ENCODE measurements at regions not wholly inside any gene's neighbourhood (a gene's known extent, or its start where the extent isn't known, plus 50 kb on each side); places are given as distances from the start of the nearest gene placed in this dataset.

DNA sequence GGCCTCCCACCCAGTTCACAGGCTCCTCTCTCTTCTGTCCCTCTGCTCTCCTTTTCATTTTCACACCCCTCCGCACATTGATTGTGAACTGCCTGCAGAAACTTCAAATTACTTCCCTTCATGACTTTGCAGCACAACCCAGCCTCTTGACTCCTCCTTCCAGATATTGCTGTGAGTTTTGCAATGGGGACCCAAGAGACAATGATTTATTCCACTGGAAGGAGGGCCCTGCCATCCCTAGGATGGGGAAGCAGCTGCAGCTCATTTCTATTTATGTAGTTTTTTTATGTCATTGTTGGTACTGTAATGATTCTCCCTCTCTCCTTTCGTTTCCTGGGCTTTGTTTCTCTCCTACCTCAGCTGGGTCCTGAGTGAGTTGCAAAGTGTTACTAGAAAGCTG lies 364.9 kb downstream of the ICE1 start:
- H3K4me3 Mint-ChIP-seq: no peak overlapping the region
- H3K9me3 Mint-ChIP-seq: no peaks in the 10 kb centered on the region
- peaks cover 1% of the 10 kb centered on the region for H3K4me1 Mint-ChIP-seq
- no peak overlapping the region for H3K27ac Mint-ChIP-seq
- peaks cover under 1% of the 10 kb centered on the region for H3K27me3 Mint-ChIP-seq
- no peak for DNase-seq
- no peaks in the 10 kb centered on the region for H3K36me3 Mint-ChIP-seq (ENCODE audit: low read depth)
- intact Hi-C loops (cut with micrococcal nuclease): no loop called here

DNA sequence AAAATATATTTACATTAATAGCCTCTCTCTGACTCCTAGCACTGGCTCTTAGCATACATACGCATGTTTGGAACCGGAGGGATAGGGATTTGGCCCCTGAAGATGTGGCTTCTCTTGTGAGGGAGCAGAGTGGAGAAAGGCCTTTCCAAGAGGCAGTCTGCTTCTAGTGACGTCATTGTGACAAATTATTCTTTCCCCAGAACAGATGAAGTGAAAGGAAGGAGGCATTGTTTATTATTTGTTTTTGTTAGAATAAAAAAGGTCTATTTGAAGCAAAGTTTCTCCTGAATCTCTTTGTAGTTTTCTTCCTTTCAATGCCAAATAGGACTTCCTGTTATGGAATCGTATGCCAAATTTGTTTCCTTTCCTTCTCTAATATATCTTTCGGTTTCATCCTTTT lies 361.6 kb downstream of the ICE1 start:
- intact Hi-C loops (cut with micrococcal nuclease): no loop called here
- H3K36me3 Mint-ChIP-seq (ENCODE audit: low read depth): no peaks in the 10 kb centered on the region
- H3K4me3 Mint-ChIP-seq: no peak overlapping the region
- H3K9me3 Mint-ChIP-seq: no peaks in the 10 kb centered on the region
- H3K4me1 Mint-ChIP-seq: peaks cover 1% of the 10 kb centered on the region
- DNase-seq: no peak
- H3K27me3 Mint-ChIP-seq: no peaks in the 10 kb centered on the region
- no peak overlapping the region for H3K27ac Mint-ChIP-seq

DNA sequence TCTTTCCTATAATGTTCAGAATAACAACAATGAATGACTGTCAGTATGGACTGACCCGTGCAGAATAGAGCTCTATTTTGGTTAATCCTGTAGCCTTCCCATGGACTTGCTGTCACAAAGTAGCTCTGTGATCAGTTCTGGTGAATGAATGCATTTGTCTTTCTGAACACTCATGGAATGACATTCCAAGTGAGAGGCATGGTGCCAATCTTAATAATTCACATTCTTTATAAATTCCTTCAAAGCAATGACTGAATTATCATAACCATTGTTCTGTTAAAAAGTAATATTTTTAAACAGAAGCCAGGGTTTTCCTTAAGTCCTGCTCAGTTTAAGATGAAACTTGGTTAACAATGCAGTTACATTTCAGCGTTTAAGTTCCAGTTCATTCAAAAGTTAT lies 360.5 kb downstream of the ICE1 start:
- Mint-ChIP-seq H3K9me3 (no peaks in the 10 kb centered on the region), H3K27ac (no peak overlapping the region), H3K27me3 (no peaks in the 10 kb centered on the region), H3K4me3 (no peak overlapping the region), H3K4me1 (peaks cover 1% of the 10 kb centered on the region), H3K36me3 (ENCODE audit: low read depth) (no peaks in the 10 kb centered on the region)
- intact Hi-C loops (cut with micrococcal nuclease): no loop called here
- DNase-seq: no peak

DNA sequence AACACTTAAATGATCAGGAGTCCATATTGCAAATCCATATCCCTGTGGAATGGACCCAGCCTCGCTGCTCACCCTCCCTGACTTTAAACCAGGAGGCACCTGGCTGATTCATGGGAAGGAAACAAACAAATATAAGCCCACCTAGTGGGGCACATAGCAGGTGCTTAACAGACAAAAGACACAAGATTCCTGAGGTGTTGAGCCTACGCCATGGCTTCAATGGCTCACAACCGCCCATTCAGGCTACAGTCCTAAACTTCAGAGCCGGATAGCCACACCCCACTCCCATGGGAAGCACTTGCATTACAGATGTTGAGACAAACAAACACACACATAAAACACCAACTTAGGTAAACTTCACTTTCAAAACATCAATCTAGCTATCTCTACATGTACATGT lies 359.9 kb downstream of the ICE1 start:
- peaks cover 1% of the 10 kb centered on the region for H3K4me1 Mint-ChIP-seq
- H3K27ac Mint-ChIP-seq: no peak overlapping the region
- no peaks in the 10 kb centered on the region for H3K9me3 Mint-ChIP-seq
- no peaks in the 10 kb centered on the region for H3K27me3 Mint-ChIP-seq
- H3K4me3 Mint-ChIP-seq: no peak overlapping the region
- no peaks in the 10 kb centered on the region for H3K36me3 Mint-ChIP-seq (ENCODE audit: low read depth)
- intact Hi-C loops (cut with micrococcal nuclease): no loop called here
- DNase-seq: no peak

DNA sequence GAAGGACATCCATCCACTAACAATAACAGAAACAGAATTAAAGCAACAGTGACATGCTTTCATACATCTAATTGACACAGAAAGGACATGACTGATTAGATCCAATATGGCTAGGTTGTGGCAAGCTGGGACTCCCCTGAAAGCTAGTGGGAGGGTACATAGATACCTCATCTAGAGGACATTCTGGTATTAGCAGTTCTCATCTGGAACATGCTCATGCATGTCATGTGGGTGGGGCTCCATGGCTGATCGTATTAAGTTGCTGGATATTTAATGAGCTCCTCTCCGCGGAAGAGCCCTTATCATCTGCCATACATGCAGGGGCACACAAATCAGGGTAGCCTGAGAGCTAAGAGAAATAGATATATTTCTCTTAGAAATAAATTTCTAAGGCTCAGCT lies 358.9 kb downstream of the ICE1 start:
- intact Hi-C loops (cut with micrococcal nuclease): no loop called here
- no peaks in the 10 kb centered on the region for H3K9me3 Mint-ChIP-seq
- no peaks in the 10 kb centered on the region for H3K36me3 Mint-ChIP-seq (ENCODE audit: low read depth)
- no peak overlapping the region for H3K4me3 Mint-ChIP-seq
- peaks cover 1% of the 10 kb centered on the region for H3K4me1 Mint-ChIP-seq
- H3K27ac Mint-ChIP-seq: no peak overlapping the region
- no peaks in the 10 kb centered on the region for H3K27me3 Mint-ChIP-seq
- DNase-seq: no peak

DNA sequence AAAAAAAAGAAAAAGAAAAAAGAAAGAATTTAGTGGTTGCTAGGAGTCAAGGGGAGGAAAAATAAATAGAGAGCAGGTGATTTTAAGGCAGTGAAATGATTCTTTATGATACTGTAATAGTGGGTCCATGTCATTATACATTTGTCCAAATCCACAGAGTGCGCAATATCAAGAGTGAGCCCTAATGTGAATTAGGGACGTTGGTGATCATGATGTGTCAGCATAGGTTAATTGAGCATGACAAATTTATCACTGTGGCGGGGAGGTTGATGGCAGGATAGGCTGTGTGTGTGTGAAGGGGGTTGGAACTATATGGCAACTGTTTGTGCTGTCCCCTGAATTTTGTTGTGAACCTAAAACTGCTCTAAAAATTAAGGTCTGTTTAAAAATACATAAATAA lies 357.8 kb downstream of the ICE1 start:
- intact Hi-C loops (cut with micrococcal nuclease): no loop called here
- DNase-seq: no peak
- Mint-ChIP-seq H3K36me3 (ENCODE audit: low read depth) (no peaks in the 10 kb centered on the region), H3K27me3 (no peaks in the 10 kb centered on the region), H3K9me3 (no peaks in the 10 kb centered on the region), H3K27ac (no peak overlapping the region), H3K4me1 (peaks cover 1% of the 10 kb centered on the region), H3K4me3 (no peak overlapping the region)

DNA sequence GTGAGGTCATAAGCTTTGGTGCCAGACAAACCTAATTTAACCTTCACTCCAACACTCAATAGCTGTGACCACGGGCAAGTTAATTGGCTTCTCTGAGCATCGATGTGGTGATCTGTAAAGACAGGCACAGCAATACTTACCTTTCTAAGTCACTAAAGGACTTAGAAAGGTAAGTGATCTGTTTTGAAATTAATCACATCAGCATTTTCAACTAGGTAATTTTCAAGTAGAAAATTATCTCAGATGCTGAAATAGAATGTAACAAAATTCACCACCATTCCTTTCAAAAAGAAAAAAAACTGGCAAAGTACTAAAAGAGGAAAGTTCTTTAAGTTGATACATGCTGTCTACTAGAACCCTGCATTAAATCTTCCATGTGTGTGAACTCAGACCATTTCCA lies 354.5 kb downstream of the ICE1 start:
- Mint-ChIP-seq H3K36me3 (ENCODE audit: low read depth) (no peaks in the 10 kb centered on the region), H3K27ac (no peak overlapping the region), H3K4me1 (no peaks in the 10 kb centered on the region), H3K4me3 (no peak overlapping the region), H3K27me3 (no peaks in the 10 kb centered on the region), H3K9me3 (no peaks in the 10 kb centered on the region)
- DNase-seq: no peak
- intact Hi-C loops (cut with micrococcal nuclease): no loop called here

DNA sequence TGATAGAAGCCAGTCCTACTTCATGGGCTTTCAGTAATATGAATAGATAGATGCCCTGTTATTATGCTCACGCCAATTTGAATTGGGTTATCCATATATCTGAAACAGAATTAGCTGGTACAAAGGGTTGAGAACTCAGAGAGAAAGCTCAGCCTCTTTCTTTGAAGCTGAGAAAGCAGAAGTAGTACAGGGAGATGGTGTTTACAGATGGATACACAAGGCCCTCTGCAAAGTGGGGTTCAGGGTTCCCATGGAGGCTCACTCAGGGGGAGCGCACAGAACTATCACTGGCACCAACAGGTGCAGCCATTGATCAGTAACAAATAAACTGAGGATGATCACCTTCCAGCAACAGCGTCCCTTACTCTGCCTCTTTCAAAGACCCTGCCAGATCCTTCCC lies 349.7 kb downstream of the ICE1 start:
- no peaks in the 10 kb centered on the region for H3K36me3 Mint-ChIP-seq (ENCODE audit: low read depth)
- H3K9me3 Mint-ChIP-seq: no peaks in the 10 kb centered on the region
- no peaks in the 10 kb centered on the region for H3K27me3 Mint-ChIP-seq
- H3K27ac Mint-ChIP-seq: no peak overlapping the region
- intact Hi-C loops (cut with micrococcal nuclease): no loop called here
- no peak for DNase-seq
- no peak overlapping the region for H3K4me3 Mint-ChIP-seq
- peaks cover 6% of the 10 kb centered on the region for H3K4me1 Mint-ChIP-seq

DNA sequence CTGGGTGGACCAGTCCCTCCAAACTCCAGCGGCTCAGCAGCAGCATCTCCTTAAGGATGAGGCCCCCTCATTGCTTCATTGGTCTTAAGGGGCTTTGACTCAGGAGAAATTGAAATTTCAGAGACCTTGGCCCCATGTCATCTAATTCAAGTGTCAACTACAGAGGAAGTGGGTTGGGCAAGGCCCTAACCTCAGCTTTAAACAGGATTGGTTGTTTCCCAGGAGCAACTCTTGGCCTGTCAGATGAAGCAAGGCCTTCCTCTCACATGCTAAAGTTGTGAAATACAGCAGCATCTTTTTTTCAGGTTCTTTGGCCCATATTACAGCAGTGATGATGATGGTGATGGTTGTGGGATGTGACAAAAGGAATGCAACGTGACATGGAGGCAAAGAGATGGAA lies 348.3 kb downstream of the ICE1 start:
- no peaks in the 10 kb centered on the region for H3K9me3 Mint-ChIP-seq

DNA sequence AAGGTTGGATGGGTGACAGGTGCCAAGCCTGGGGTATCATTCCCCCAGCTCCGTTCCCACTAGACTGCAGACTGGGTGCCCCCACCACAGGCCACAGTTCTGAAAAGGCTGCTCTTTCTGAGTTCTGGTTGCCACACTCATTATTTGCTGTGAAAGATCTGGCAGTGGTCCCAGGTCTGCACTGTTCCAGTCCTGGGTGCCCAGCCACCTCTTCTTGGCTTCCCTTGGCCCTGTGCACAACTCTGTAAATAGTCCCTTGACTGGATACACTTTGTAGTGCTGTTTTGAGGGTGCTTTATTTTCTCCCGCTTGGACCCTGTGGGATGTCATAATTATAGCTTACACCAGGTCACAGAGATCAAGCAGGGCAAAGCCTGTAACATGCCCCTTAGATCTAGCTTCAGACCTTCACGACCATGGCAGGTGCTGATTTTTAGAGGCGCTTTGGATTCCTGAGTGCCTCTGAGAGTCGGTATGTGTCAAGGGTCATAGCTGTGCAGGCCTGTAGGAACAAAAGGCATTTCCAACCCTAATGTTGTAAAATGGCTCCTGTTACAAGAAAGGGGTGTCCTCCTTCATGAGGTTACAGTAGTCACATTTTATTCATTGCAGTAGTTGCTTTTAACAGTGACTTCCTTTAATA lies 344.9 kb downstream of the ICE1 start:
- intact Hi-C loops (cut with micrococcal nuclease): no loop called here
- Mint-ChIP-seq H3K36me3 (ENCODE audit: low read depth) (no peaks in the 10 kb centered on the region), H3K4me3 (no peak overlapping the region), H3K9me3 (no peaks in the 10 kb centered on the region), H3K27me3 (no peaks in the 10 kb centered on the region), H3K27ac (no peak overlapping the region), H3K4me1 (peaks cover 6% of the 10 kb centered on the region)
- DNase-seq: no peak

More for the DNA sequence above, 348.3 kb downstream of the ICE1 start:
- no peak for DNase-seq
- Mint-ChIP-seq H3K4me1 (peaks cover 6% of the 10 kb centered on the region), H3K27me3 (no peaks in the 10 kb centered on the region), H3K4me3 (no peak overlapping the region), H3K27ac (no peak overlapping the region), H3K36me3 (ENCODE audit: low read depth) (no peaks in the 10 kb centered on the region)
- intact Hi-C loops (cut with micrococcal nuclease): no loop called here

DNA sequence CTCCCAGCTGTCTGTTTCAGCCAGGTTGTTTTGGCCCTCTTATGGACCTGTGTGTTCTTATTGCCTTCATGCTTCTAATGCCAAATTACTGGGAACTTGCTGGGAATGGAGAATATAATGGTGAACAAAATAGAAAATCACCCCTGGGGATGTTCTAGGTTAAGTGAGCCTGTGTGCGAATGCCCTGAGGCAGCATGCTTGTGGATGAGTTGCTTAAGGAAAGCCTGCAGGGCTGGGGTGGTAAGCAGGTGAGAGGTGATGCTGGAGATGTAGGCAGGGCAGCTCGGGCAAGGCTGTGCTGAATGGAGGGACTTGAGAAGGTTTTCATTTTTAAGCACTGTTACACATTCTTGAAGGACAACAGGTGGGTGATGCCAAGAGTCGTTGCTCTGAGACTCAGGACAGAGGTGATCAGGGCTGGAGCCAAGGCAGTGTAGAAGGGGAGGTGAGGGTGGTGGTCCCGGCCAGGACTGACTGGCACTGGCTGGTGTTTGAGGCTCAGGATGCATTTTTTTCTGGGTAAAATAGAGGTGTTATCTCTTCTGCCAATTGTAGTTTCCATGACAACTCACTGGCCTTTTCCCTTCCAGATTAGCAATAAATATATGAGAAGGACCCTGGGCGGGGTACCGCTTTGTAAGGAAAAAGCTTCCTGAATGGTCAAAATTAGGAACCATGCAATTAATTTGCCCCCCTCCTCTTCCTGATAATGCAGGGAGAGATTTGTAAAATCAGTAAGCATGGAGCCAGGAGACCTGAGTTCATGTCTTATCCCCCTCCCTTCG lies 342.8 kb downstream of the ICE1 start:
- Mint-ChIP-seq H3K36me3 (ENCODE audit: low read depth) (no peaks in the 10 kb centered on the region), H3K4me3 (no peak overlapping the region), H3K9me3 (no peaks in the 10 kb centered on the region), H3K4me1 (no peaks in the 10 kb centered on the region), H3K27ac (no peak overlapping the region), H3K27me3 (no peaks in the 10 kb centered on the region)
- DNase-seq: no peak
- intact Hi-C loops (cut with micrococcal nuclease): no loop called here

DNA sequence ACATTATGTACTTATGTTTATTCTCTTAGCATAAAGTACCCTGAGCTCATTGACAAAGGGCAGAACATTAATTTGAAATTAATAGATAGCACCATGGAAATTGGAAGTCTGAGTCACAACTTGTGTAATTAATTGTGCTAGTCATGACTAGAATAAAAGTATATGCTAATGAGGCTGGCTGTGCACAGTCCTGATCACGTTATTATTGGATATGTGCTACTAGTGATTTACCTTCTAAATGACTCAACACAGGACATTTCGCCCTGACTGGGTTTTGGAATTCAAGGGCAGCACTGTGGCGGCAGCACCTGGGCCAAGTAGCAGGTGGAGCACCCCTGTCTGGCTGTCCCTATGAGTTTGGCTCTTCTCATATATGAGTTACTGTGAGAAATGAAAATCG lies 341.8 kb downstream of the ICE1 start:
- H3K27me3 Mint-ChIP-seq: no peaks in the 10 kb centered on the region
- no peak for DNase-seq
- no peaks in the 10 kb centered on the region for H3K36me3 Mint-ChIP-seq (ENCODE audit: low read depth)
- no peaks in the 10 kb centered on the region for H3K9me3 Mint-ChIP-seq
- H3K27ac Mint-ChIP-seq: no peak overlapping the region
- no peaks in the 10 kb centered on the region for H3K4me1 Mint-ChIP-seq
- intact Hi-C loops (cut with micrococcal nuclease): no loop called here
- H3K4me3 Mint-ChIP-seq: no peak overlapping the region

DNA sequence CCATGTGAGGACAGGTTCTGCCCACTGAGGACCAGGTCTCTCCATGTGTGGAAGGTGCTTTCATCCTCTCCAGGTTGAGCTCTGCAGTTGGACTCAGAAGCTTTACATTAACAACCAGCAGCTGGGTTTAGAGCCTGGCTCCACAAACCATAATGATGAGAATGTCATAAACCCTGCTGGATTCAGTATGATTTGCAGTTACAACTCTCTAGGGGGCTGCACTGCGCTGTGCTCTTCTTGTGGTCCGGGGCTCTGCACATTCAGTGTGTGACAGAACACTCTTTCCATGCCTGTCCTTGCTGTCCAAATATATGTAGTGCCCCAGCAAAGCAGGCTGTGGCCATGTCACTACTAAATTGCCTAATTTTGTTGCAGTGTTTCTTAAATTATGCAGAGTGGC lies 334.3 kb downstream of the ICE1 start:
- H3K27ac Mint-ChIP-seq: no peak overlapping the region
- no peak for DNase-seq
- no peaks in the 10 kb centered on the region for H3K9me3 Mint-ChIP-seq
- no peaks in the 10 kb centered on the region for H3K27me3 Mint-ChIP-seq
- no peak overlapping the region for H3K4me3 Mint-ChIP-seq
- H3K4me1 Mint-ChIP-seq: peaks cover under 1% of the 10 kb centered on the region
- H3K36me3 Mint-ChIP-seq (ENCODE audit: low read depth): no peaks in the 10 kb centered on the region
- intact Hi-C loops (cut with micrococcal nuclease): no loop called here

DNA sequence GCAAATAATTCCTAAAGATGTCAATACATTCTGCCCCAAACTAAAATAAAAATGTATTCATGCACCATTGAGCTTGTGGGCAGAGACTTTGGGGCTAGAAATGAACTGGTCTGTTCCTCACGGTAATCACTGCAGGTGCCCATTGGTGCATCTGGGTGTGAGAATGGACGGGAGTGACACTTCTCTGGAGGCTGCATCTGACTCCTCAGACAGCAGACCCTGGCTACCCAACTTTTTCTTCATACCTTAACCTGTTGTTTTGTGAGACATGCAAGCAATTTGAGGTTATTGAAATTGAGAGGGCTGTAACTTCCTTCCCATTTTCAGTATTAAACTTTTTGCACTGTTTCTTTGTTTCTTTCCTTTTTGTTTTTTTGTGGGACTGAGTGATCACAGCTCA lies 333.4 kb downstream of the ICE1 start:
- Mint-ChIP-seq H3K4me3 (no peak overlapping the region), H3K27me3 (no peaks in the 10 kb centered on the region), H3K27ac (no peak overlapping the region), H3K9me3 (no peaks in the 10 kb centered on the region), H3K4me1 (peaks cover 6% of the 10 kb centered on the region), H3K36me3 (ENCODE audit: low read depth) (no peaks in the 10 kb centered on the region)
- intact Hi-C loops (cut with micrococcal nuclease): no loop called here
- no peak for DNase-seq

DNA sequence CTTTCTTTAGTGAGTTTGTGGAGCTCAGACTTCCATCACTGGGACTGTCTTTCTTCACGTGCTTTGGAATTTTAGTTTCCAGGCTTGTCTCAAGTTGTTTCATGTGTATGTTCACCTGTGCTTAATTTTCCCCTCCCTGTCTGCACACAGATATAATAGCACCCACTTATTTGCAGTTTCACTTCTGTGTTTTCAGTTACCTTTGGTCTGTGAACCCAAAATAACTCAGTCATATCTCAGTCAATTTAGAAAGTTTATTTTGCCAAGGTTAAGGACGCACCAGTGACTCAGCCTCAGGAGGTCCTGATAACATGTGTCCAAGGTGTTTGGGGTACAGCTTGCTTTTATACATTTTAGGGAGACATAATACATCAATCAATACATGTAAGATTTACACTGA lies 330.4 kb downstream of the ICE1 start:
- DNase-seq: no peak
- Mint-ChIP-seq H3K4me3 (no peak overlapping the region), H3K4me1 (peaks cover 6% of the 10 kb centered on the region), H3K9me3 (no peaks in the 10 kb centered on the region), H3K27me3 (peaks cover 2% of the 10 kb centered on the region), H3K36me3 (ENCODE audit: low read depth) (no peaks in the 10 kb centered on the region), H3K27ac (no peak overlapping the region)
- intact Hi-C loops (cut with micrococcal nuclease): no loop called here
